IMR-90 (cell line): ENCODE measurements at regions not wholly inside any gene's neighbourhood (a gene's known extent, or its start where the extent isn't known, plus 50 kb on each side); places are given as distances from the start of the nearest gene placed in this dataset.

ENCODE experiments used
- BHLHE40 ChIP-seq: fragments of 150-350 bp; IDR thresholded peaks from 2 replicates; pipeline ENCODE4 v1.6.1; 2016; ENCODE audit warnings: mild to moderate bottlenecking, low read depth, low read length
- CEBPB ChIP-seq: IDR thresholded peaks from 2 replicates; pipeline ENCODE4 v1.6.1; 2012; ENCODE audit warnings: low read depth, low read length, improper control_type of control experiment
- CHD1 ChIP-seq: IDR thresholded peaks from 2 replicates; pipeline ENCODE4 v1.6.1; 2012; ENCODE audit warnings: low read depth, low read length, improper control_type of control experiment
- CTCF ChIP-seq: conservative IDR thresholded peaks from 2 replicates; pipeline ENCODE4 v1.5.1; 2012; ENCODE audit warnings: mild to moderate bottlenecking, low read depth, low read length, improper control_type of control experiment
- ELK1 ChIP-seq: fragments of 150-350 bp; IDR thresholded peaks from 2 replicates; pipeline ENCODE4 v1.6.1; 2016; ENCODE audit warnings: low read depth, mild to moderate bottlenecking, low read length, moderate library complexity, borderline replicate concordance
- MAFK ChIP-seq: IDR thresholded peaks from 2 replicates; pipeline ENCODE4 v1.6.1; 2012; ENCODE audit warnings: low read depth, low read length, improper control_type of control experiment
- MAZ ChIP-seq: IDR thresholded peaks from 2 replicates; pipeline ENCODE4 v1.6.1; 2012; ENCODE audit warnings: low read depth, mild to moderate bottlenecking, low read length, improper control_type of control experiment, moderate library complexity, borderline replicate concordance
- POLR2A ChIP-seq: IDR thresholded peaks from 2 replicates; pipeline ENCODE4 v1.6.1; 2012; ENCODE audit warnings: mild to moderate bottlenecking, low read depth, low read length
- RAD21 ChIP-seq: IDR thresholded peaks from 2 replicates; pipeline ENCODE4 v1.6.1; 2012; ENCODE audit warnings: low read length, improper control_type of control experiment
- RCOR1 ChIP-seq: IDR thresholded peaks from 2 replicates; pipeline ENCODE4 v1.6.1; 2012; ENCODE audit warnings: mild to moderate bottlenecking, low read length, improper control_type of control experiment; ENCODE audit not compliant: insufficient replicate concordance
- RFX5 ChIP-seq: IDR thresholded peaks from 2 replicates; pipeline ENCODE4 v1.8.0; 2012; ENCODE audit warnings: low read depth, mild to moderate bottlenecking, low read length, moderate library complexity
- USF2 ChIP-seq: fragments of 150-350 bp; IDR thresholded peaks from 2 replicates; pipeline ENCODE4 v1.6.1; 2017; ENCODE audit warnings: mild to moderate bottlenecking, antibody characterized with exemption, low read length, low read depth

- TF ChIP-seq CTCF, result no peak
- TF ChIP-seq RCOR1, result no peak
- no peak for TF ChIP-seq POLR2A
- no peak for TF ChIP-seq MAZ
- no peak for TF ChIP-seq USF2
- no peak for TF ChIP-seq RFX5
- TF ChIP-seq RAD21, result no peak
- no peak for TF ChIP-seq BHLHE40
- no peak for TF ChIP-seq CEBPB
- no peak for TF ChIP-seq ELK1
- TF ChIP-seq MAFK, result no peak
- TF ChIP-seq CHD1, result no peak
Observed at GRCh38 chr2:191622374-191623320, 55.3 kb upstream of the NABP1 start.
